Heart left ventricle (tissue), 16 donors: ENCODE measurements at regions not wholly inside any gene's neighbourhood (a gene's known extent, or its start where the extent isn't known, plus 50 kb on each side); places are given as distances from the start of the nearest gene placed in this dataset.
A peak's percentile ranks its signal among the peaks of the same experiment; 100 is the strongest.

Experiments
- ATAC-seq, 4 donors: fragments of 200-7000 bp; cut with Tn5 transposase; one replicate each; pipeline ENCODE4 v1.9.1; 2020 to 2022; ENCODE audit warnings: moderate library complexity in 4 of 4, mild to moderate bottlenecking in 3 of 4, moderate number of reproducible peaks in 1 of 4
- DNase-seq, 5 donors: peaks; one replicate each; pipeline ENCODE4 v3.0.0-alpha.2; 2020
- H3K27ac ChIP-seq, 12 donors: fragments of 200-600 bp; sonication (generic) in 4 of 12; one replicate each; pipeline versions ENCODE4 v1.5.0 to v1.8.0; 2016 to 2022; ENCODE audit warnings: mild to moderate bottlenecking in 2 of 12
- H3K27me3 ChIP-seq, 9 donors: fragments of 200-600 bp; sonication (generic) in 2 of 9; one replicate each; pipeline versions ENCODE4 v1.5.1 to v1.8.0; 2016 to 2022; ENCODE audit warnings: mild to moderate bottlenecking in 3 of 9
- H3K36me3 ChIP-seq, 9 donors: fragments of 200-600 bp; sonication (generic) in 2 of 9; one replicate each; pipeline versions ENCODE4 v1.5.0 to v1.8.0; 2018 to 2022; ENCODE audit warnings: mild to moderate bottlenecking in 2 of 9
- H3K4me1 ChIP-seq, 12 donors: fragments of 200-600 bp; sonication (generic) in 4 of 12; one replicate each; pipeline versions ENCODE4 v1.5.0 to v1.8.0; 2016 to 2022; ENCODE audit warnings: mild to moderate bottlenecking in 3 of 12
- H3K4me3 ChIP-seq, 12 donors: fragments of 200-600 bp; sonication (generic) in 4 of 12; one replicate each; pipeline versions ENCODE4 v1.5.0 to v1.8.0; 2017 to 2022; ENCODE audit warnings: mild to moderate bottlenecking in 9 of 12, moderate library complexity in 4 of 12
- H3K9me3 ChIP-seq, 12 donors: fragments of 200-600 bp; sonication (generic) in 4 of 12; one replicate each; pipeline versions ENCODE4 v1.5.0 to v1.8.0; 2016 to 2022; ENCODE audit warnings: mild to moderate bottlenecking in 1 of 12
- CTCF ChIP-seq, 12 donors: fragments of 200-600 bp; sonication (generic) in 4 of 12; IDR thresholded peaks; one replicate each; pipeline versions ENCODE4 v1.5.0 to v1.8.0; 2018 to 2022; ENCODE audit warnings: antibody characterized with exemption in 12 of 12, mild to moderate bottlenecking in 5 of 12
- POLR2A ChIP-seq, 2 donors: fragments of 450-650 bp; IDR thresholded peaks; one replicate each; pipeline ENCODE4 v1.6.1; 2017; ENCODE audit warnings: antibody characterized with exemption in 2 of 2, mild to moderate bottlenecking in 2 of 2, moderate library complexity in 2 of 2
- WGBS, 4 donors: extraction: QIAGEN DNeasy Blood & Tissue Kit in 2 of 4; methylation state at CpG; one replicate each; pipeline versions ENCODE4 v1.1.5 to v1.1.7; 2013 to 2018; 5-methylcytosine and 5-hydroxymethylcytosine counted together
- intact Hi-C, 10 donors: fragments of 100-400 bp; cut with DNase I; formaldehyde crosslinking; loops; one replicate each; pipeline versions ENCODE4 v1.11.1 to v1.14.2; 2022
- donor health status: ischemic (EF 13 %, LVEDD 7.1; RV severe dilation, severe dysfunction).
- donor health status: healthy with polysubstance abuse.
- donor health status: DM: no; HTN: yes; CAD: no.
- donor health status: DM: no; HTN: no; CAD: no.
- donor health status: ischemic (EF 25% LVEDD 6.9; RV normal size, moderate dysfunction).
- donor health status: ischemic (EF 25% LVEDD 5.7; RV mildly dilated, moderate dysfunction).
- donor health status: healthy.
- donor health status: DM: yes; HTN: yes; CAD: no.
- donor health status: ischemic (EF 35%, LVEDD 5.7; RV mildly dilated, moderate dysfunction).
- donor health status: nonischemic (EF 11% LVEDD 7.7; RV severe dilation, severe dysfunction).
- donor health status: DM: yes; HTN: yes; CAD: no.
- donor health status: PGD.
- donor health status: ischemic (EF 29% LVEDD 5.4; RV normal size, mild dysfunction).
- donor health status: nonischemic (EF 23%, LVEDD 6.1; RV moderate dilation, normal function).

- no peak overlapping the region for H3K4me3 ChIP-seq
- ATAC-seq: no peak
- H3K9me3 ChIP-seq: no peaks in the 10 kb centered on the region
- 71 to 80% (median 72%) methylated on average over 4 of the region's 4 CpGs for WGBS, 4 donors
- peaks cover 0 to 30% (median 4%) of the 10 kb centered on the region in 12 donors for H3K4me1 ChIP-seq
- no peak for TF ChIP-seq POLR2A (IDR thresholded peaks at IDR 0.05)
- no peak for TF ChIP-seq CTCF (IDR thresholded peaks at IDR 0.05)
- DNase-seq: no peak
- H3K27me3 ChIP-seq: no peaks in the 10 kb centered on the region
- no peaks in the 10 kb centered on the region for H3K36me3 ChIP-seq
- intact Hi-C loops: loop anchor here in 1 of 10 donors (5.0 kb wide), 1 partner anchor 68 kb away; no protein-coding TSS in a partner anchor
- H3K27ac ChIP-seq: no peak overlapping the region
Measured at GRCh38 chr20:60064554-60065196, 106.5 kb downstream of the CDH26 start.

- intact Hi-C loops: loop anchor here in 1 of 10 donors (5.0 kb wide), 1 partner anchor 66 kb away; no protein-coding TSS in a partner anchor
- Histone ChIP-seq H3K9me3 (no peaks in the 10 kb centered on the region), H3K27me3 (no peaks in the 10 kb centered on the region), H3K4me3 (no peak overlapping the region), H3K27ac (no peak overlapping the region), H3K4me1 (peaks cover 0 to 19% (median 2%) of the 10 kb centered on the region in 12 donors), H3K36me3 (no peaks in the 10 kb centered on the region)
- WGBS, 4 donors: 82 to 88% (median 84%) methylated on average over 9 of the region's 9 CpGs
- ATAC-seq (peak in 2 of 4 donors; percentile 39 to 53), DNase-seq (no peak)
- TF ChIP-seq POLR2A (IDR thresholded peaks at IDR 0.05) (no peak), CTCF (IDR thresholded peaks at IDR 0.05) (no peak)
Measured at GRCh38 chr20:60065741-60066437, 107.7 kb downstream of the CDH26 start.

GRCh38 chr20:60066438-60066823 is 108.2 kb downstream of the CDH26 start:
- peak in 2 of 5 donors; percentile 43 to 58 for DNase-seq
- WGBS, 4 donors: 49 to 70% (median 65%) methylated on average over 7 of the region's 7 CpGs

More at GRCh38 chr20:60066438-60066823, 108.2 kb downstream of the CDH26 start:
- Histone ChIP-seq H3K36me3 (no peaks in the 10 kb centered on the region), H3K4me1 (peaks cover 0 to 19% (median 0%) of the 10 kb centered on the region in 12 donors), H3K4me3 (no peak overlapping the region), H3K9me3 (no peaks in the 10 kb centered on the region), H3K27ac (no peak overlapping the region), H3K27me3 (no peaks in the 10 kb centered on the region)
- TF ChIP-seq CTCF (IDR thresholded peaks at IDR 0.05) (no peak), POLR2A (IDR thresholded peaks at IDR 0.05) (no peak)
- peak in 3 of 4 donors; percentile 50 to 75 (median 61) for ATAC-seq
- intact Hi-C loops: loop anchor here in 1 of 10 donors (5.0 kb wide), 1 partner anchor 66 kb away; no protein-coding TSS in a partner anchor
